ENCODE measurements at regions not wholly inside any gene's neighbourhood (a gene's known extent, or its start where the extent isn't known, plus 50 kb on each side); places are given as distances from the start of the nearest gene placed in this dataset.

DNA sequence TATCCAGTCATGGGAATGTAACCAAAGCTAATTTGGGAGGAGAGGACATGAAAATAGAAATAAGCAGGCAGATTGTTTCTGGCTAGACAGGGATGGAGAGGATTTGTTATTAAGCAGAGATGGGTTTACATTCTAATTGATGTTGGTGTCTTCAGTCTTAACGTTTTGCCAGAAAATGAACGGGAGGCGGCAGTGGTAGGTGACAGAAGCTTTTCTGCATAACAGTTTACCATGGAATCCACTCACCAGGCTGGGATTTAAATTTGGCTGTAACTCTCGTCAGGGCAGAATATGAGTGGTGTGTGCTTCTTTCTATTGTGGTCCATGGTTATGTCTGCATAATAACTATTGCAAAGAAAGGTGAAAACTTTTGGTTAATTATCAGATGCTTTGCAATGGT lies 50.2 kb upstream of the OTX2 start:
- no peak overlapping the region for H3K27ac Mint-ChIP-seq
- no peaks in the 10 kb centered on the region for H3K9me3 Mint-ChIP-seq
- no peak for DNase-seq
- H3K4me1 Mint-ChIP-seq: no peaks in the 10 kb centered on the region
- no peaks in the 10 kb centered on the region for H3K36me3 Mint-ChIP-seq
- H3K27me3 Mint-ChIP-seq: peaks cover 17% of the 10 kb centered on the region
- no peak overlapping the region for H3K4me3 Mint-ChIP-seq
- CTCF ChIA-PET: no interaction called here
